Right atrium auricular region (tissue), 2 donors: ENCODE measurements at regions not wholly inside any gene's neighbourhood (a gene's known extent, or its start where the extent isn't known, plus 50 kb on each side); places are given as distances from the start of the nearest gene placed in this dataset.

Source experiments
- DNase-seq: peaks from one replicate; pipeline ENCODE4 v3.0.0-alpha.2; 2019; ENCODE audit warnings: low spot score
- H3K27ac ChIP-seq, 2 donors: fragments of 200-600 bp; sonication (generic); 1 replicate in 1 of 2; 2 replicates in 1 of 2; pipeline ENCODE4 v1.5.1; 2016 to 2019
- H3K27me3 ChIP-seq, 2 donors: fragments of 200-600 bp; sonication (generic); one replicate each; pipeline versions ENCODE4 v1.5.1 to v1.6.0; 2017 to 2019
- H3K36me3 ChIP-seq: fragments of 200-600 bp; sonication (generic); one replicate; pipeline ENCODE4 v1.5.1; 2016
- H3K4me1 ChIP-seq, 2 donors: fragments of 200-600 bp; sonication (generic); one replicate each; pipeline versions ENCODE4 v1.5.1 to v1.6.0; 2017 to 2019
- H3K4me3 ChIP-seq, 2 donors: fragments of 200-600 bp; sonication (generic); 1 replicate in 1 of 2; 2 replicates in 1 of 2; pipeline ENCODE4 v1.5.1; 2017 to 2019; ENCODE audit warnings: mild to moderate bottlenecking in 1 of 2, moderate library complexity in 1 of 2
- H3K9me3 ChIP-seq, 2 donors: fragments of 200-600 bp; sonication (generic); one replicate each; pipeline ENCODE4 v1.5.1; 2019
- TF ChIP-seq, protein P1 (sequence below), 2 donors: fragments of 200-600 bp; sonication (generic); IDR thresholded peaks; one replicate each; pipeline ENCODE4 v1.5.1; 2019; ENCODE audit warnings: antibody characterized with exemption in 2 of 2

DNA sequence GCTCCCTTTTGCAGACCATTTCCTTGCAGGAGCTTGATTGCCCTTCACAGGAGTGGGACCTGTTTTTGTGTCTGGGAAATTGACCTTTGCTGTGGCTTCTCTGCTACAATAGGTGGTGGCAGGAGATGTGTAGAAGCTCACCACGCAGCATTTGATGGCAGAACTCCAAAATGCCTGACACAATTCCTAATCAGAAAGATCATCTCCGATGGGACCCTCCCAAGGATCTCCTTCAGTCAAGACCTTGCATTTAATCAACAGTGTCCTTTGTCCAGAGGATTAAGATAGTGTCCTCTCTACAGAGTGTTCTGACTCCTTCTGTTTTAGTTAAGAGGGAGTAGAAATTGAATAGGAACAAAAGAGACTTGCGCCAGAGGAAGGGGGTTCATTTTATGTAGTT lies 83.6 kb upstream of the DDHD1 start:
- Histone ChIP-seq H3K27ac (peak overlapping the region; percentile 53 to 57), H3K4me1 (no peaks in the 10 kb centered on the region), H3K4me3 (no peak overlapping the region), H3K27me3 (no peaks in the 10 kb centered on the region), H3K36me3 (no peaks in the 10 kb centered on the region), H3K9me3 (peaks cover 0 to 4% of the 10 kb centered on the region in 2 donors)
- TF ChIP-seq, protein P1, sequence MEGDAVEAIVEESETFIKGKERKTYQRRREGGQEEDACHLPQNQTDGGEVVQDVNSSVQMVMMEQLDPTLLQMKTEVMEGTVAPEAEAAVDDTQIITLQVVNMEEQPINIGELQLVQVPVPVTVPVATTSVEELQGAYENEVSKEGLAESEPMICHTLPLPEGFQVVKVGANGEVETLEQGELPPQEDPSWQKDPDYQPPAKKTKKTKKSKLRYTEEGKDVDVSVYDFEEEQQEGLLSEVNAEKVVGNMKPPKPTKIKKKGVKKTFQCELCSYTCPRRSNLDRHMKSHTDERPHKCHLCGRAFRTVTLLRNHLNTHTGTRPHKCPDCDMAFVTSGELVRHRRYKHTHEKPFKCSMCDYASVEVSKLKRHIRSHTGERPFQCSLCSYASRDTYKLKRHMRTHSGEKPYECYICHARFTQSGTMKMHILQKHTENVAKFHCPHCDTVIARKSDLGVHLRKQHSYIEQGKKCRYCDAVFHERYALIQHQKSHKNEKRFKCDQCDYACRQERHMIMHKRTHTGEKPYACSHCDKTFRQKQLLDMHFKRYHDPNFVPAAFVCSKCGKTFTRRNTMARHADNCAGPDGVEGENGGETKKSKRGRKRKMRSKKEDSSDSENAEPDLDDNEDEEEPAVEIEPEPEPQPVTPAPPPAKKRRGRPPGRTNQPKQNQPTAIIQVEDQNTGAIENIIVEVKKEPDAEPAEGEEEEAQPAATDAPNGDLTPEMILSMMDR (IDR thresholded peaks at IDR 0.05) = no peak
- no peak for DNase-seq

DNA sequence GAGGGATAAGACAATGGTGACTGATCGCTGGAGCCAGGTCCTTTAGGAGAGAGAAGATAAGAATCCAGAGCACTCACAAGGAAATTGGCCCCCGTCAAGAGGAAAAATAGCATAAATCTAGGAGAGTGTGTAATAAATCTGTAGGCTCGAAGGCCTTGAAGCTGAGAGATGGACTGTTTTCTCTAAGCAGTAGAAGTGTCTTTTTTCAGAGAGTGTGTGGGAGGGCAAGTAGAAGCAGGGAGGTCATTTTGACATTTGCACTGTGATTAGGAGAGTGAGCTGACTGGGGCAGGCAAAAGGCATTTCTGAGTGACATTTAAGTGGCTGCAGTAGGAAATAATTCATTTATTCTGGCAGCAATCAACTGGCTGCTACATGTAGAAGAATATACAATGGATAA lies 78.0 kb upstream of the DDHD1 start:
- TF ChIP-seq, protein P1 (IDR thresholded peaks at IDR 0.05) = no peak
- Histone ChIP-seq H3K36me3 (no peaks in the 10 kb centered on the region), H3K4me1 (no peaks in the 10 kb centered on the region), H3K27ac (no peak overlapping the region), H3K27me3 (no peaks in the 10 kb centered on the region), H3K9me3 (peaks cover 0 to 4% of the 10 kb centered on the region in 2 donors), H3K4me3 (no peak overlapping the region)
- no peak for DNase-seq

- Histone ChIP-seq H3K27me3 (no peaks in the 10 kb centered on the region), H3K4me1 (no peaks in the 10 kb centered on the region), H3K9me3 (peaks cover 5 to 12% of the 10 kb centered on the region in 2 donors), H3K27ac (no peak overlapping the region), H3K36me3 (no peaks in the 10 kb centered on the region), H3K4me3 (no peak overlapping the region)
- TF ChIP-seq, protein P1 (IDR thresholded peaks at IDR 0.05) = no peak
- no peak for DNase-seq
Measured at GRCh38 chr14:53228966-53229365, 75.8 kb upstream of the DDHD1 start.

DNA sequence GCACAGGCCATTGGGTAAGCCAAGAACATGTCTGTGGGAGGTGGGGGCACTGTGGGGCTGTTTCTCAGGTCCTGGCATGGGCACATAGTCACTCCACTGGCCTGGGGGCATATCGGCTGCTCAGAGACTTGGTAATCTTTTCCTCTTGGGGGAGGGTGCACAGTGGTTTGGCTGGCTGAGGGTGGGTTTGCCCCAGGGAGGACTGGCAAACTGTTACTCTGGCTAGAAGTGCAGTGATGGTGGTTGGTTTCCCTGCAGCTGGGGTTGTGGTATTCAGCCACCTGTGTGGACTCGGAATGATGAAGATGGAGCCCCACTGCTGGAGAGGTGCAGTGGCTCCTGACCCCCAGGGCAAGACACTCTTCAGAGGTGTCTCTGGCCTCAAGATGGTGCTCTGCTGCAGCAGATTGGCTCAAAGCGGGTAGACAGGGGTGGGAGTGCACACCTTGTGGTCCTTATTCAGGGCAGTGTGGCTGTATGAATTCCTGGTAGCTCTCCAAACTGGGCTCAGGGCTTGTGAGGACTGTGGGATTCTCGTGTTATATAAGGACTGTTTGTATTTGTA lies 74.1 kb upstream of the DDHD1 start:
- TF ChIP-seq, protein P1 (IDR thresholded peaks at IDR 0.05) = no peak
- H3K27me3 ChIP-seq = no peaks in the 10 kb centered on the region
- H3K4me3 ChIP-seq = no peak overlapping the region

GRCh38 chr14:53226553-53226952 lies 73.4 kb upstream of the DDHD1 start:
- no peak overlapping the region for H3K27ac ChIP-seq
- TF ChIP-seq, protein P1 (IDR thresholded peaks at IDR 0.05) = no peak
- H3K36me3 ChIP-seq = no peaks in the 10 kb centered on the region
- H3K9me3 ChIP-seq = peaks cover 5 to 8% of the 10 kb centered on the region in 2 donors
- H3K27me3 ChIP-seq = no peaks in the 10 kb centered on the region
- H3K4me1 ChIP-seq = no peaks in the 10 kb centered on the region
- DNase-seq = no peak
- H3K4me3 ChIP-seq = no peak overlapping the region

More for the DNA sequence above, 74.1 kb upstream of the DDHD1 start:
- Histone ChIP-seq H3K4me1 (no peaks in the 10 kb centered on the region), H3K9me3 (peaks cover 5 to 8% of the 10 kb centered on the region in 2 donors), H3K36me3 (no peaks in the 10 kb centered on the region), H3K27ac (no peak overlapping the region)
- DNase-seq = no peak

GRCh38 chr14:53220914-53221313 lies 67.8 kb upstream of the DDHD1 start:
- TF ChIP-seq, protein P1 (IDR thresholded peaks at IDR 0.05) = no peak
- H3K27ac ChIP-seq = no peak overlapping the region
- no peak for DNase-seq

More at GRCh38 chr14:53220914-53221313, 67.8 kb upstream of the DDHD1 start:
- Histone ChIP-seq H3K27me3 (no peaks in the 10 kb centered on the region), H3K9me3 (peaks cover 5 to 8% of the 10 kb centered on the region in 2 donors), H3K4me1 (peaks cover 0 to 8% of the 10 kb centered on the region in 2 donors), H3K4me3 (no peak overlapping the region), H3K36me3 (no peaks in the 10 kb centered on the region)
